MM.1S (cell line): ENCODE measurements at regions not wholly inside any gene's neighbourhood (a gene's known extent, or its start where the extent isn't known, plus 50 kb on each side); places are given as distances from the start of the nearest gene placed in this dataset.

ENCODE experiments used
- CTCF ChIP-seq: fragments of 300-600 bp; sonication (generic); IDR thresholded peaks from 2 replicates; pipeline ENCODE4 v1.5.1; 2016; ENCODE audit warnings: antibody characterized with exemption, low read length, mixed read lengths
- EZH2 ChIP-seq: fragments of 300-600 bp; sonication (generic); optimal IDR thresholded peaks from 2 replicates; pipeline ENCODE3; 2017; ENCODE audit warnings: low read depth, mild to moderate bottlenecking, antibody characterized with exemption, low read length, mixed read lengths

- TF ChIP-seq CTCF (no peak), EZH2 (no peak)
These were observed 277.9 kb upstream of the E2F7 start for GRCh38 chr12:77343291-77343690.
